Vagina (tissue), 2 donors: ENCODE measurements at regions not wholly inside any gene's neighbourhood (a gene's known extent, or its start where the extent isn't known, plus 50 kb on each side); places are given as distances from the start of the nearest gene placed in this dataset.

ENCODE experiments used
- DNase-seq, 2 donors: peaks; one replicate each; pipeline ENCODE4 v3.0.0-alpha.2; 2017; ENCODE audit errors: extremely low spot score in 2 of 2
- H3K27ac ChIP-seq: fragments of 200-600 bp; sonication (generic); one replicate; pipeline ENCODE4 v1.5.1; 2019
- H3K27me3 ChIP-seq: fragments of 200-600 bp; sonication (generic); one replicate; pipeline ENCODE4 v1.5.1; 2019
- H3K36me3 ChIP-seq, 2 donors: fragments of 200-600 bp; sonication (generic); one replicate each; pipeline ENCODE4 v1.5.1; 2017 to 2019
- H3K4me1 ChIP-seq: fragments of 200-600 bp; sonication (generic); one replicate; pipeline ENCODE4 v1.5.1; 2019
- H3K4me3 ChIP-seq, 2 donors: fragments of 200-600 bp; sonication (generic); 1 replicate in 1 of 2; 2 replicates in 1 of 2; pipeline ENCODE4 v1.5.1; 2016 to 2019
- H3K9me3 ChIP-seq: fragments of 200-600 bp; sonication (generic); one replicate; pipeline ENCODE4 v1.5.1; 2019
- CTCF ChIP-seq, 3 experiments: fragments of 450-650 bp in 2 of 3; fragments of 200-600 bp in 1 of 3; sonication (generic) in 1 of 3; IDR thresholded peaks; one replicate each; pipeline ENCODE4 v1.5.1; 2017 to 2019; ENCODE audit warnings: antibody characterized with exemption in 3 of 3, mild to moderate bottlenecking in 2 of 3, moderate library complexity in 2 of 3
- POLR2A ChIP-seq, 2 donors: fragments of 450-650 bp; IDR thresholded peaks; one replicate each; pipeline ENCODE4 v1.6.1; 2017; ENCODE audit warnings: antibody characterized with exemption in 2 of 2, mild to moderate bottlenecking in 2 of 2, moderate library complexity in 2 of 2
- POLR2AphosphoS5 ChIP-seq, 2 donors: sonication (generic); formaldehyde crosslinking; IDR thresholded peaks; one replicate each; pipeline ENCODE4 v1.9.0; 2017; ENCODE audit warnings: antibody characterized with exemption in 2 of 2, mild to moderate bottlenecking in 2 of 2, low read depth in 1 of 2; ENCODE audit not compliant: insufficient read depth in 1 of 2
- intact Hi-C: fragments of 100-400 bp; cut with DNase I; formaldehyde crosslinking; loops from one replicate; pipeline ENCODE4 v1.15.1; 2023

- no peaks in the 10 kb centered on the region for H3K36me3 ChIP-seq
- no peaks in the 10 kb centered on the region for H3K9me3 ChIP-seq
- TF ChIP-seq CTCF (IDR thresholded peaks at IDR 0.05) (no peak), POLR2A (IDR thresholded peaks at IDR 0.05) (no peak), POLR2AphosphoS5 (IDR thresholded peaks at IDR 0.05; ENCODE audit: insufficient read depth in 1 of 2, low read depth in 1 of 2) (no peak)
- no peaks in the 10 kb centered on the region for H3K4me1 ChIP-seq
- H3K4me3 ChIP-seq, result no peak overlapping the region
- no peak for DNase-seq
- intact Hi-C loops, result no loop called here
- no peak overlapping the region for H3K27ac ChIP-seq
- H3K27me3 ChIP-seq, result no peaks in the 10 kb centered on the region
These were observed 49.9 kb upstream of the ADGRF1 start for GRCh38 chr6:47091886-47092668.
